KMS-11 (cell line): ENCODE measurements at regions not wholly inside any gene's neighbourhood (a gene's known extent, or its start where the extent isn't known, plus 50 kb on each side); places are given as distances from the start of the nearest gene placed in this dataset.

Source experiments
- H2AFZ ChIP-seq: fragments of 200-600 bp; sonication (generic); 2 replicates; pipeline ENCODE4 v1.6.1; 2016; ENCODE audit warnings: antibody characterized with exemption, mixed run types, low read depth
- H3K27ac ChIP-seq: fragments of 200-600 bp; sonication (generic); 2 replicates; pipeline ENCODE4 v1.6.1; 2016; ENCODE audit warnings: mild to moderate bottlenecking, mixed run types
- H3K27me3 ChIP-seq: fragments of 200-600 bp; sonication (generic); 2 replicates; pipeline ENCODE4 v1.6.1; 2017; ENCODE audit warnings: mild to moderate bottlenecking, low read depth, mixed run types, moderate library complexity; ENCODE audit not compliant: insufficient read depth
- H3K36me3 ChIP-seq: fragments of 200-600 bp; sonication (generic); 2 replicates; pipeline ENCODE4 v1.6.1; 2017; ENCODE audit warnings: mild to moderate bottlenecking, mixed run types; ENCODE audit not compliant: insufficient read depth
- H3K4me1 ChIP-seq: fragments of 200-600 bp; sonication (generic); 2 replicates; pipeline ENCODE4 v1.6.1; 2016; ENCODE audit warnings: mild to moderate bottlenecking, low read depth, mixed run types; ENCODE audit not compliant: poor library complexity, severe bottlenecking
- H3K4me2 ChIP-seq: fragments of 200-600 bp; sonication (generic); 2 replicates; pipeline ENCODE4 v1.7.0; 2016; ENCODE audit warnings: mild to moderate bottlenecking, mixed run types
- H3K4me3 ChIP-seq: fragments of 200-600 bp; sonication (generic); IDR thresholded peaks from 2 replicates; pipeline ENCODE4 v1.6.1; 2017; ENCODE audit warnings: low read depth, low read length, mixed read lengths; ENCODE audit not compliant: insufficient read depth
- H3K79me2 ChIP-seq: fragments of 200-600 bp; sonication (generic); 2 replicates; pipeline ENCODE4 v1.6.1; 2016; ENCODE audit warnings: low read depth, mixed run types; ENCODE audit not compliant: insufficient read depth
- H3K9ac ChIP-seq: fragments of 200-600 bp; sonication (generic); 2 replicates; pipeline ENCODE4 v1.6.1; 2016; ENCODE audit warnings: mild to moderate bottlenecking, mixed run types
- H4K20me1 ChIP-seq: fragments of 200-600 bp; sonication (generic); 2 replicates; pipeline ENCODE4 v1.6.1; 2016; ENCODE audit warnings: mild to moderate bottlenecking, mixed run types; ENCODE audit not compliant: insufficient read depth
- CTCF ChIP-seq: fragments of 200-600 bp; sonication (generic); conservative IDR thresholded peaks from 2 replicates; pipeline ENCODE4 v1.6.1; 2017; ENCODE audit warnings: low read depth, mild to moderate bottlenecking, antibody characterized with exemption, low read length, moderate library complexity, mixed read lengths

GRCh38 chr9:103068753-103069152 lies 73.6 kb downstream of the CYLC2 start:
- Histone ChIP-seq H2AFZ (no peak overlapping the region), H3K4me1 (no peaks in the 10 kb centered on the region), H3K79me2 (no peaks in the 10 kb centered on the region), H4K20me1 (no peaks in the 10 kb centered on the region), H3K4me3 (no peak overlapping the region), H3K36me3 (no peaks in the 10 kb centered on the region), H3K27me3 (no peaks in the 10 kb centered on the region), H3K4me2 (no peak overlapping the region), H3K9ac (no peak overlapping the region), H3K27ac (no peak overlapping the region)
- no peak for TF ChIP-seq CTCF

- Histone ChIP-seq H2AFZ (no peak overlapping the region), H3K36me3 (no peaks in the 10 kb centered on the region), H3K79me2 (no peaks in the 10 kb centered on the region), H4K20me1 (no peaks in the 10 kb centered on the region), H3K4me2 (no peak overlapping the region), H3K4me1 (no peaks in the 10 kb centered on the region), H3K9ac (no peak overlapping the region), H3K4me3 (no peak overlapping the region), H3K27me3 (no peaks in the 10 kb centered on the region), H3K27ac (no peak overlapping the region)
- TF ChIP-seq CTCF: no peak
Observed at GRCh38 chr9:103078581-103078980, 83.4 kb downstream of the CYLC2 start.

DNA sequence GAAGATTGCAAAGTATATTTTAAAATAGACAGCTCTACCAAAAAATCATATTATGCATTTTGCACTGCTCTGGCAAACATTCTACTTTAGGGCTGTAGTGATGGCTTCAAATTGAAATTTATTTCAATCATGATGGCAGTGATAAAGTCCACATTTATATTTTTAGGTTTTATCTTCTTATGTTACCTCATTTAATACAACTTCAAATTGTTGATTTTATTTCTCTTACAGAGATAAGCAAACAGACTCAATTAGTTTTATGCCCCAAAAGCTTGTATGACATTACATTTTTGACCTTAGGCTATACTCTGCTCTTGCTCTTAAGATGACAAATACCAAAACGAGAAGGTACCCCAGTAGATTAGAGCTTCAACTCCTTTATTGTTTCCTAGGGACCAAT lies 87.4 kb downstream of the CYLC2 start:
- no peaks in the 10 kb centered on the region for H3K27me3 ChIP-seq
- H3K36me3 ChIP-seq: no peaks in the 10 kb centered on the region
- no peak overlapping the region for H3K4me2 ChIP-seq
- H3K4me1 ChIP-seq: no peaks in the 10 kb centered on the region
- no peak overlapping the region for H2AFZ ChIP-seq
- H3K79me2 ChIP-seq: no peaks in the 10 kb centered on the region
- no peak for TF ChIP-seq CTCF
- H3K4me3 ChIP-seq: no peak overlapping the region
- H4K20me1 ChIP-seq: no peaks in the 10 kb centered on the region
- no peak overlapping the region for H3K27ac ChIP-seq
- H3K9ac ChIP-seq: no peak overlapping the region

DNA sequence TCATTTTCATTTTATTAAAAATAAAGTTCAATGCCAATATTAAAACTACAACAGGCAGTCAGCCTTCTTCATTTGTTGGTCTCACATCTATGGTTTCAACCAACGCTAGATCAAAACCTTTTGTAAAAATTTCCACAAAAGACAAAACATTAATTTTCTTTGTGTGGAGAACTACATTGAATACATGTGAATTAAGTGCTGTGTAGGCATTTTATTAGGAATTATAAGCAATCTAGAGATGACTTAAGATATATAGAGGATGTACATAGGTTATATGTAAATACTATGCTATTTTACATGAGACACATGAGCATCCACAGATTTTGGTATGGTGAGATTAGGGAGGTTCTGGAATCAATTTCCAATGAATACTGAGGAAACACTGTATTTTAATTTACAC lies 94.2 kb downstream of the CYLC2 start:
- Histone ChIP-seq H3K9ac (no peak overlapping the region), H3K36me3 (no peaks in the 10 kb centered on the region), H3K79me2 (no peaks in the 10 kb centered on the region), H3K4me1 (no peaks in the 10 kb centered on the region), H3K4me3 (no peak overlapping the region), H2AFZ (no peak overlapping the region), H3K27me3 (no peaks in the 10 kb centered on the region), H3K27ac (no peak overlapping the region), H4K20me1 (no peaks in the 10 kb centered on the region), H3K4me2 (no peak overlapping the region)
- TF ChIP-seq CTCF: no peak

- Histone ChIP-seq H3K27me3 (no peaks in the 10 kb centered on the region), H3K4me1 (no peaks in the 10 kb centered on the region), H3K4me3 (no peak overlapping the region), H3K4me2 (no peak overlapping the region), H4K20me1 (no peaks in the 10 kb centered on the region), H3K9ac (no peak overlapping the region), H2AFZ (no peak overlapping the region), H3K27ac (no peak overlapping the region), H3K79me2 (no peaks in the 10 kb centered on the region), H3K36me3 (no peaks in the 10 kb centered on the region)
- TF ChIP-seq CTCF: no peak
Observed at GRCh38 chr9:103104101-103104500, 109.0 kb downstream of the CYLC2 start.
